Caco-2 (cell line): ENCODE measurements at regions not wholly inside any gene's neighbourhood (a gene's known extent, or its start where the extent isn't known, plus 50 kb on each side); places are given as distances from the start of the nearest gene placed in this dataset.

Source experiments
- BruUV-seq: library from RNA; stranded (reverse); fragments of 400-500 nt; replicated peaks from 2 replicates; lab custom pipeline; 2021; lab: Mats Ljungman, UMichigan
- CTCF ChIA-PET: fragments of 300-600 bp; sonication (Branson Sonifier 250); formaldehyde crosslinking; loops from one replicate; lab custom pipeline; 2022; ENCODE audit warnings: antibody characterized with exemption; lab: Charles Lee
- POLR2A ChIA-PET: fragments of 300-600 bp; sonication (Branson Sonifier 250); formaldehyde crosslinking; loops from one replicate; lab custom pipeline; 2022; ENCODE audit warnings: antibody characterized with exemption; lab: Charles Lee
- DNase-seq, 2 experiments: peaks; one replicate each; pipeline versions ENCODE4 v3.0.0 to v3.0.0-alpha.2; 2020 to 2022
- H3K27me3 ChIP-seq: replicated peaks from 2 replicates; pipeline ENCODE4 v1.6.0; 2011; ENCODE audit warnings: low read length; ENCODE audit not compliant: control insufficient read depth, insufficient read depth
- H3K36me3 ChIP-seq: 2 replicates; pipeline ENCODE4 v1.5.1; 2011; ENCODE audit warnings: low read length; ENCODE audit not compliant: control insufficient read depth, insufficient read depth
- H3K4me1 ChIP-seq: fragments of 250-450 bp; sonication (Bioruptor Pico); 2 replicates; pipeline ENCODE4 v1.5.1; 2020; ENCODE audit warnings: mild to moderate bottlenecking
- H3K4me3 ChIP-seq: 2 replicates; pipeline ENCODE4 v1.5.1; 2011; ENCODE audit warnings: low read depth, mild to moderate bottlenecking, control low read depth, low read length
- H3K9me3 ChIP-seq: fragments of 250-450 bp; sonication (Bioruptor Pico); 2 replicates; pipeline ENCODE4 v1.5.1; 2020; ENCODE audit warnings: mild to moderate bottlenecking, moderate library complexity
- H3K27ac Mint-ChIP-seq: one replicate; pipeline ENCODE4 v1.8.0; 2022; ENCODE audit warnings: mixed read lengths; ENCODE audit not compliant: unreplicated experiment
- H3K27me3 Mint-ChIP-seq: one replicate; pipeline ENCODE4 v1.8.0; 2022; ENCODE audit warnings: mixed read lengths; ENCODE audit not compliant: insufficient read depth, unreplicated experiment
- H3K36me3 Mint-ChIP-seq: one replicate; pipeline ENCODE4 v1.8.0; 2022; ENCODE audit warnings: mild to moderate bottlenecking, mixed read lengths; ENCODE audit not compliant: insufficient read depth, unreplicated experiment
- H3K4me1 Mint-ChIP-seq: one replicate; pipeline ENCODE4 v1.8.0; 2022; ENCODE audit warnings: low read depth, mixed read lengths; ENCODE audit not compliant: unreplicated experiment
- H3K4me3 Mint-ChIP-seq: one replicate; pipeline ENCODE4 v1.8.0; 2022; ENCODE audit warnings: mild to moderate bottlenecking, moderate library complexity, mixed read lengths; ENCODE audit not compliant: unreplicated experiment
- H3K9me3 Mint-ChIP-seq: one replicate; pipeline ENCODE4 v1.8.0; 2022; ENCODE audit warnings: mixed read lengths; ENCODE audit not compliant: unreplicated experiment
- CTCF ChIP-seq, 2 experiments: fragments of 200-600 bp in 1 of 2; IDR thresholded peaks; 1 replicate in 1 of 2; 2 replicates in 1 of 2; pipeline versions ENCODE4 v1.5.1 to v1.8.0; 2011 to 2022; ENCODE audit warnings: antibody characterized with exemption in 1 of 2, control low read depth in 1 of 2, inconsistent platforms in 1 of 2, low read depth in 1 of 2, low read length in 1 of 2, mild to moderate bottlenecking in 1 of 2, moderate library complexity in 1 of 2; ENCODE audit not compliant: insufficient read depth in 1 of 2, severe bottlenecking in 1 of 2, unreplicated experiment in 1 of 2
- intact Hi-C: fragments of 100-400 bp; cut with micrococcal nuclease; formaldehyde crosslinking; loops from one replicate; pipeline ENCODE4 v1.10.0; 2022; ENCODE audit not compliant: unreplicated experiment

- Histone ChIP-seq H3K4me1 (no peaks in the 10 kb centered on the region), H3K27me3 (no peaks in the 10 kb centered on the region), H3K9me3 (no peaks in the 10 kb centered on the region), H3K4me3 (no peak overlapping the region), H3K36me3 (no peaks in the 10 kb centered on the region)
- no peak for DNase-seq
- intact Hi-C loops: no loop called here
- H3K9me3 Mint-ChIP-seq: no peaks in the 10 kb centered on the region
- POLR2A ChIA-PET: no interaction called here
- CTCF ChIA-PET: no interaction called here
- H3K4me1 Mint-ChIP-seq: peaks cover 7% of the 10 kb centered on the region
- no peaks in the 10 kb centered on the region for H3K36me3 Mint-ChIP-seq
- H3K27me3 Mint-ChIP-seq: no peaks in the 10 kb centered on the region
- H3K4me3 Mint-ChIP-seq: no peak overlapping the region
- BruUV-seq: no TSS peak
- H3K27ac Mint-ChIP-seq: no peak overlapping the region
- TF ChIP-seq CTCF (IDR thresholded peaks at IDR 0.05; ENCODE audit: insufficient read depth in 1 of 2, low read depth in 1 of 2, low read length in 1 of 2, severe bottlenecking in 1 of 2, unreplicated experiment in 1 of 2): no peak
Measured at GRCh38 chr12:78793491-78793890, 71.1 kb upstream of the SYT1 start.

GRCh38 chr12:78793982-78794381 lies 70.6 kb upstream of the SYT1 start:
- intact Hi-C loops: no loop called here
- H3K27me3 ChIP-seq: no peaks in the 10 kb centered on the region
- no peaks in the 10 kb centered on the region for H3K9me3 ChIP-seq
- DNase-seq: no peak
- POLR2A ChIA-PET: no interaction called here
- BruUV-seq: no TSS peak
- Mint-ChIP-seq H3K4me1 (peaks cover 7% of the 10 kb centered on the region), H3K27ac (no peak overlapping the region), H3K9me3 (no peaks in the 10 kb centered on the region), H3K27me3 (no peaks in the 10 kb centered on the region), H3K4me3 (no peak overlapping the region), H3K36me3 (no peaks in the 10 kb centered on the region)
- H3K36me3 ChIP-seq: no peaks in the 10 kb centered on the region
- H3K4me1 ChIP-seq: no peaks in the 10 kb centered on the region
- H3K4me3 ChIP-seq: no peak overlapping the region
- CTCF ChIA-PET: no interaction called here
- no peak for TF ChIP-seq CTCF (IDR thresholded peaks at IDR 0.05; ENCODE audit: insufficient read depth in 1 of 2, low read depth in 1 of 2, low read length in 1 of 2, severe bottlenecking in 1 of 2, unreplicated experiment in 1 of 2)

- POLR2A ChIA-PET: no interaction called here
- DNase-seq: no peak
- H3K4me3 Mint-ChIP-seq: no peak overlapping the region
- no peaks in the 10 kb centered on the region for H3K27me3 ChIP-seq
- CTCF ChIA-PET: no interaction called here
- H3K4me1 ChIP-seq: no peaks in the 10 kb centered on the region
- no peak for TF ChIP-seq CTCF (IDR thresholded peaks at IDR 0.05; ENCODE audit: insufficient read depth in 1 of 2, low read depth in 1 of 2, low read length in 1 of 2, severe bottlenecking in 1 of 2, unreplicated experiment in 1 of 2)
- no TSS peak for BruUV-seq
- H3K4me3 ChIP-seq: no peak overlapping the region
- H3K36me3 Mint-ChIP-seq: no peaks in the 10 kb centered on the region
- H3K36me3 ChIP-seq: no peaks in the 10 kb centered on the region
- no peaks in the 10 kb centered on the region for H3K9me3 ChIP-seq
- intact Hi-C loops: no loop called here
- H3K4me1 Mint-ChIP-seq: peaks cover 7% of the 10 kb centered on the region
- no peaks in the 10 kb centered on the region for H3K9me3 Mint-ChIP-seq
- H3K27me3 Mint-ChIP-seq: no peaks in the 10 kb centered on the region
- H3K27ac Mint-ChIP-seq: no peak overlapping the region
Measured at GRCh38 chr12:78795934-78796445, 68.6 kb upstream of the SYT1 start.
